Neuronal stem cell (in vitro differentiated cells): ENCODE measurements at regions not wholly inside any gene's neighbourhood (a gene's known extent, or its start where the extent isn't known, plus 50 kb on each side); places are given as distances from the start of the nearest gene placed in this dataset.

Source experiments
- DNase-seq: peaks from one replicate; pipeline ENCODE4 v3.0.0-alpha.2; 2013; ENCODE audit warnings: low spot score
- H2AFZ ChIP-seq: one replicate; pipeline ENCODE4 v1.6.1; 2013; ENCODE audit warnings: mild to moderate bottlenecking, low read length, inconsistent platforms
- H2AK5ac ChIP-seq: 2 replicates; pipeline ENCODE4 v1.6.1; 2013; ENCODE audit warnings: low read depth, mild to moderate bottlenecking, inconsistent platforms, low read length, moderate library complexity, mixed read lengths
- H2BK120ac ChIP-seq: 2 replicates; pipeline ENCODE4 v1.6.1; 2013; ENCODE audit warnings: low read depth, mild to moderate bottlenecking, inconsistent platforms, low read length, moderate library complexity, mixed read lengths
- H2BK12ac ChIP-seq: one replicate; pipeline ENCODE4 v1.6.1; 2013; ENCODE audit warnings: low read length, inconsistent platforms
- H2BK15ac ChIP-seq: 2 replicates; pipeline ENCODE4 v1.6.1; 2013; ENCODE audit warnings: mild to moderate bottlenecking, low read length, inconsistent platforms, mixed read lengths
- H2BK5ac ChIP-seq: one replicate; pipeline ENCODE4 v1.6.1; 2013; ENCODE audit warnings: inconsistent platforms, mild to moderate bottlenecking, low read length, moderate library complexity
- H3K14ac ChIP-seq: one replicate; pipeline ENCODE4 v1.6.1; 2013; ENCODE audit warnings: low read length, inconsistent platforms
- H3K18ac ChIP-seq: 2 replicates; pipeline ENCODE4 v1.6.1; 2013; ENCODE audit warnings: low read length, inconsistent platforms
- H3K23ac ChIP-seq: 2 replicates; pipeline ENCODE4 v1.6.1; 2013; ENCODE audit warnings: low read depth, mild to moderate bottlenecking, mixed read lengths, low read length, inconsistent platforms; ENCODE audit not compliant: poor library complexity
- H3K27ac ChIP-seq: replicated peaks from 3 replicates; pipeline ENCODE4 v1.5.1; 2013; ENCODE audit warnings: low read length, inconsistent platforms
- H3K27me3 ChIP-seq, 3 experiments: 2 replicates each; pipeline ENCODE4 v1.6.1; 2013; ENCODE audit warnings: low read length in 3 of 3, mild to moderate bottlenecking in 2 of 3, inconsistent platforms in 1 of 3, low read depth in 1 of 3, mixed read lengths in 1 of 3, moderate library complexity in 1 of 3; ENCODE audit not compliant: control insufficient read depth in 3 of 3, insufficient read depth in 3 of 3
- H3K36me3 ChIP-seq, 2 donors: replicated peaks in 1 of 2; 2 replicates each; pipeline ENCODE4 v1.6.1; 2013; ENCODE audit warnings: low read length in 2 of 2; ENCODE audit not compliant: control insufficient read depth in 2 of 2, insufficient read depth in 2 of 2
- H3K4ac ChIP-seq: 2 replicates; pipeline ENCODE4 v1.6.1; 2013; ENCODE audit warnings: inconsistent platforms, mild to moderate bottlenecking, low read length, moderate library complexity
- H3K4me1 ChIP-seq, 2 donors: 1 replicate in 1 of 2; 2 replicates in 1 of 2; pipeline ENCODE4 v1.6.1; 2013; ENCODE audit warnings: low read length in 2 of 2, low read depth in 1 of 2; ENCODE audit not compliant: control insufficient read depth in 2 of 2, insufficient read depth in 1 of 2
- H3K4me2 ChIP-seq: one replicate; pipeline ENCODE4 v1.6.1; 2013; ENCODE audit warnings: mild to moderate bottlenecking, low read length, inconsistent platforms; ENCODE audit not compliant: insufficient read depth, poor library complexity, severe bottlenecking
- H3K4me3 ChIP-seq, 2 donors: 2 replicates each; pipeline ENCODE4 v1.5.1; 2013; ENCODE audit warnings: low read length in 2 of 2, mild to moderate bottlenecking in 2 of 2, inconsistent platforms in 1 of 2, moderate library complexity in 1 of 2
- H3K79me1 ChIP-seq: one replicate; pipeline ENCODE4 v1.6.1; 2013; ENCODE audit warnings: low read depth, mild to moderate bottlenecking, inconsistent platforms, low read length, moderate library complexity
- H3K9ac ChIP-seq: one replicate; pipeline ENCODE4 v1.6.1; 2013; ENCODE audit warnings: mild to moderate bottlenecking, low read depth, low read length, inconsistent platforms; ENCODE audit not compliant: poor library complexity
- H3K9me3 ChIP-seq, 2 donors: replicated peaks in 1 of 2; 2 replicates each; pipeline versions ENCODE3 to v1.6.1; 2013; ENCODE audit warnings: low read length in 2 of 2, mild to moderate bottlenecking in 2 of 2, inconsistent platforms in 1 of 2, low read depth in 1 of 2, mixed read lengths in 1 of 2, moderate library complexity in 1 of 2; ENCODE audit not compliant: control insufficient read depth in 2 of 2, insufficient read depth in 1 of 2
- H4K8ac ChIP-seq: one replicate; pipeline ENCODE4 v1.6.1; 2013; ENCODE audit warnings: low read depth, mild to moderate bottlenecking, inconsistent platforms, low read length, moderate library complexity
- H4K91ac ChIP-seq: one replicate; pipeline ENCODE4 v1.6.1; 2013; ENCODE audit warnings: low read length, low read depth, mild to moderate bottlenecking, inconsistent platforms; ENCODE audit not compliant: poor library complexity
- WGBS, 2 donors: extraction: QIAGEN DNeasy Blood & Tissue Kit; methylation state at CpG; one replicate each; pipeline ENCODE4 v1.1.7; 2013; ENCODE audit warnings: missing lambda C conversion rate in 2 of 2, mixed read lengths in 1 of 2; ENCODE audit not compliant: insufficient read length in 2 of 2, insufficient replicate concordance in 1 of 2; ENCODE audit errors: extremely low coverage in 2 of 2; 5-methylcytosine and 5-hydroxymethylcytosine counted together

GRCh38 chr4:108384544-108384943, 215.8 kb upstream of the LEF1 start:
- H3K23ac ChIP-seq, result no peak overlapping the region
- no peaks in the 10 kb centered on the region for H3K36me3 ChIP-seq
- H4K8ac ChIP-seq, result no peak overlapping the region
- no peak overlapping the region for H3K4me2 ChIP-seq
- no peak overlapping the region for H3K14ac ChIP-seq
- H2BK5ac ChIP-seq, result no peak overlapping the region
- H3K9me3 ChIP-seq, result peaks cover 0 to 3% of the 10 kb centered on the region in 2 donors
- no peak overlapping the region for H2BK12ac ChIP-seq
- no peak overlapping the region for H3K9ac ChIP-seq
- H3K4me1 ChIP-seq, result peaks cover 0 to 2% of the 10 kb centered on the region in 2 donors
- H3K4me3 ChIP-seq, result no peak overlapping the region
- H3K27ac ChIP-seq, result no peak overlapping the region
- no peak overlapping the region for H3K18ac ChIP-seq
- H4K91ac ChIP-seq, result no peak overlapping the region
- no peak overlapping the region for H2AFZ ChIP-seq
- H3K79me1 ChIP-seq, result no peaks in the 10 kb centered on the region
- no peak for DNase-seq
- no CpG with 5 or more reads among the region's 1 CpG for WGBS, 2 donors
- no peaks in the 10 kb centered on the region for H3K27me3 ChIP-seq
- H2BK15ac ChIP-seq, result no peak overlapping the region
- H2AK5ac ChIP-seq, result no peak overlapping the region
- no peak overlapping the region for H3K4ac ChIP-seq
- H2BK120ac ChIP-seq, result no peak overlapping the region

- Histone ChIP-seq H2AFZ (no peak overlapping the region), H2BK12ac (no peak overlapping the region), H3K18ac (no peak overlapping the region), H3K14ac (no peak overlapping the region), H2BK5ac (no peak overlapping the region), H3K27me3 (no peaks in the 10 kb centered on the region), H2BK120ac (no peak overlapping the region), H3K4me3 (no peak overlapping the region), H3K9ac (no peak overlapping the region), H3K4me1 (peaks cover 0 to 2% of the 10 kb centered on the region in 2 donors), H3K27ac (no peak overlapping the region), H2AK5ac (no peak overlapping the region), H4K91ac (no peak overlapping the region), H3K36me3 (no peaks in the 10 kb centered on the region), H3K23ac (no peak overlapping the region), H3K79me1 (no peaks in the 10 kb centered on the region), H2BK15ac (no peak overlapping the region), H4K8ac (no peak overlapping the region), H3K4ac (no peak overlapping the region), H3K4me2 (no peak overlapping the region), H3K9me3 (peaks cover 0 to 3% of the 10 kb centered on the region in 2 donors)
- DNase-seq, result no peak
- WGBS, 2 donors, result no CpG with 5 or more reads among the region's 4 CpGs
These were observed 214.4 kb upstream of the LEF1 start for GRCh38 chr4:108383157-108383556.

DNA sequence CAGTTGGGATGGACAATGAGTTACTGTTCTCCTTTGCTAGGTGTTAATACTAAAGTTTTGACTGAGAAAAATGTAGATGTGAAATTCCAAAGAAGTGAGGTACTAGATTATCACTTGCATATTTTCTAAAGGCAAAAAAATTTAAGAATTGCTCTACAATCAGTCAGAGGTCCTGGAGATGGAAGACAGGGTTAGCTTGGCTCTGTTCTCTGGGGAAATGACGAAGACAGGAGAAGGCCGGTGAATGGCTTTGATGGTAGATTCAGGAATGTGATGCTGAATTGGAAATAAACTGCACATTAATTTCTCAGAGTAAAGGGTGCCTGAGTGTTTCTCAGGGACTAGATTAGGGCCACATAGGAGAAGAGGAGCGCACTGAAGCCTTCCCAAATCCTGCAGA, 214.0 kb upstream of the LEF1 start:
- no peak overlapping the region for H2BK15ac ChIP-seq
- no CpG with 5 or more reads among the region's 3 CpGs for WGBS, 2 donors
- peaks cover 0 to 3% of the 10 kb centered on the region in 2 donors for H3K9me3 ChIP-seq
- H3K4me1 ChIP-seq, result peaks cover 0 to 2% of the 10 kb centered on the region in 2 donors
- H3K23ac ChIP-seq, result no peak overlapping the region
- H3K79me1 ChIP-seq, result no peaks in the 10 kb centered on the region
- no peak overlapping the region for H3K18ac ChIP-seq
- no peak overlapping the region for H2BK120ac ChIP-seq
- no peak overlapping the region for H2AK5ac ChIP-seq
- H4K8ac ChIP-seq, result no peak overlapping the region
- H3K36me3 ChIP-seq, result no peaks in the 10 kb centered on the region
- no peak overlapping the region for H3K4ac ChIP-seq
- no peak overlapping the region for H3K14ac ChIP-seq
- no peak overlapping the region for H3K4me2 ChIP-seq
- no peak overlapping the region for H3K9ac ChIP-seq
- no peak overlapping the region for H2BK5ac ChIP-seq
- DNase-seq, result no peak
- H3K27ac ChIP-seq, result no peak overlapping the region
- H4K91ac ChIP-seq, result no peak overlapping the region
- H2AFZ ChIP-seq, result no peak overlapping the region
- H3K4me3 ChIP-seq, result no peak overlapping the region
- H2BK12ac ChIP-seq, result no peak overlapping the region
- H3K27me3 ChIP-seq, result no peaks in the 10 kb centered on the region

DNA sequence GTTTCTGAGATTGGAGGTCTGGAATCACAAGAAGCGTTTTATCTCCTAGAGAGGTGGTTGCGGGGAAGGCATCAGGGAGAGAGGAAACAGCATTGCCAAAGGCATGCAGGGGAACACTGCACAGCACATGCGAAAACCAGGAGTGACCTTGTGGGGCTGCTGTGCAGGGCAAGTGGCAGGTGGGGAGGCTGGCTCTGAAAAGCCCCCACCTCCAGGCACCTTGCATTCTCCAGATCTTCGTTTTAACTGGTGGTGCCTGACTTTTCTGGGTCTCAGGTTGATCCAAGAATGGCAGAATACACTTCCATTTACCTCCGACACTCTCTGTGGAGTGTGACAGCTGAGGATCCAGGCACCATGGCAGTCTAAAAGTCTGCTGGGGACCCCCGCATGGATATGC, 209.4 kb upstream of the LEF1 start:
- Histone ChIP-seq H3K14ac (no peak overlapping the region), H3K18ac (no peak overlapping the region), H3K27ac (no peak overlapping the region), H3K4me2 (no peak overlapping the region), H3K27me3 (peaks cover 0 to 3% (median 0%) of the 10 kb centered on the region in 3 experiments), H3K4me3 (no peak overlapping the region), H2AFZ (no peak overlapping the region), H2BK120ac (no peak overlapping the region), H3K23ac (no peak overlapping the region), H3K79me1 (no peaks in the 10 kb centered on the region), H4K8ac (no peak overlapping the region), H4K91ac (no peak overlapping the region), H3K9me3 (no peaks in the 10 kb centered on the region), H3K4me1 (peaks cover 0 to 1% of the 10 kb centered on the region in 2 donors), H3K9ac (no peak overlapping the region), H2AK5ac (no peak overlapping the region), H2BK15ac (no peak overlapping the region), H2BK5ac (no peak overlapping the region), H2BK12ac (no peak overlapping the region), H3K4ac (no peak overlapping the region), H3K36me3 (no peaks in the 10 kb centered on the region)
- no CpG with 5 or more reads among the region's 6 CpGs for WGBS, 2 donors
- DNase-seq, result no peak
